ENCODE measurements at regions not wholly inside any gene's neighbourhood (a gene's known extent, or its start where the extent isn't known, plus 50 kb on each side); places are given as distances from the start of the nearest gene placed in this dataset.
"Not testable (repeated sequence)": the region's sequence is repeated elsewhere in the genome, so short reads cannot be mapped to it uniquely, and the experiment has no call there.

DNA sequence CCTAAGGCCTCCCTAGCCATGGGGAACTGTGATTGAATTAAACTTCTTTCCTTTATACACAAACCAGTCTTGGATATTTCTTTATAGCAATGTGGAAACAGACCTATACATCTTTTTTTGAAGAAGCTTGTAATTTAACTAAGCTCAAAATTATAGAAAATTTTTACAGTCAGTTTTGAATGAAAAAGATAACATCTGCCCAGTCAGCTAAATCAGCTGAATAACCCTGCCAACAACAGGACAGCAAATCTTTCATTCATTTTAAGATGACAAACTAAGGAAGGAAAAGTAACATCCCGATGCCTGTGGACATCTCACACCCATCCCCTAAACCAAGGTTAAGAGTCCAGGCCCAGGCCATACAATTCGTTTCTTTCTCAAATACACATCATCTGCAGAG lies 541.3 kb upstream of the SLC39A10 start:
- TF ChIP-seq ZNF274 (IDR thresholded peaks at IDR 0.05; ENCODE audit: low read depth, low read length) = no peak
- H3K4me3 ChIP-seq (ENCODE audit: low read length) = no peak overlapping the region

DNA sequence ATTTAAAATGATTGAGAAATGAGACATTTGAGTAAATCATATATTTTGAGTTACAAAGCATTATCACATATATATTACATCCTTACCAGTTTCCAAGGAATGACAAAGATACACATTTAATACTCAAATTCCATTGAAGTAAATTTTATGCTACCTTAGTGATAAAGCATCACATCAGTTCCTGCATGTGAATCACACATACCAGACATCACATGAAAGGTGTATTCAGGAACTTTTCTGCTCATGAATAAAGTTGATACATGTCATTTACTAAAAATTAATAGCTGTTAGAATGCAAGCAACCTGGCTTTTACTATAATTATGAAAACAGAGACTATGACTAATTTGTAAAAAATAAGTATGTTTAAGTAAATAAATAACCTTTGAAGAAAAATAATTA lies 548.8 kb upstream of the SLC39A10 start:
- H3K4me3 ChIP-seq (ENCODE audit: low read length) = no peak overlapping the region
- TF ChIP-seq ZNF274 (IDR thresholded peaks at IDR 0.05; ENCODE audit: low read depth, low read length) = no peak

DNA sequence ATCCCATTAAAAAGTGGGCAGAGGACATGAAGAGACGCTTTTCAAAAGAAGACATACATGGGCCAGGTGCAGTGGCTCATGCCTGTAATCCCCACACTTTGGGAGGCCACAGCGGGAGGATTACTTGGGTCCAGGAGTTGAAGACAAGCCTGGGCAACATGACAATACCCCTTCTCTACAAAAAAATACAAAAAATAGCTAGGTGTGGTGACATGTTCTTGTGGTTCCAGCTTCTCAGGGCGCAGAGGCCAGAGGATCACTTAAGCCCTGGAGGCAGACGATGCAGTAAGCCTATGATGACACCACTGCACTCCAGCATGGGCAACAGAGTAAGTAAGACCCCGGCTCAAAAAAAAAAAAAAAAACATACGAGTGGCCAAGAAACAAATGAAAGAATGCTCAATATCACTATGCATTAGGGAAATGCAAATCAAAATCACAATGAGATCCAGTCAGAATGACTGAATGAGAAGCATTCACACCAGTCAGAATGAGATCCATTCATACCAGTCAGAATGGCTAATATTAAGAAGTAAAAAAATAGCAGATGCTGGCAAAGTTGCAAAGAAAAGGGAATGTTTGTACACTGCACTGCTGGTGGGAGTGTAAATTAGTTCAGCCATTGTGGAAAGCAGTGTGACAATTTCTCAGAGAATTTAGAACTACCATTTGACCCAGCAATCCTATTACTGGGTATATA lies 550.2 kb upstream of the SLC39A10 start:
- no peak overlapping the region for H3K4me3 ChIP-seq (ENCODE audit: low read length)
- TF ChIP-seq ZNF274 (IDR thresholded peaks at IDR 0.05; ENCODE audit: low read depth, low read length) = no peak

DNA sequence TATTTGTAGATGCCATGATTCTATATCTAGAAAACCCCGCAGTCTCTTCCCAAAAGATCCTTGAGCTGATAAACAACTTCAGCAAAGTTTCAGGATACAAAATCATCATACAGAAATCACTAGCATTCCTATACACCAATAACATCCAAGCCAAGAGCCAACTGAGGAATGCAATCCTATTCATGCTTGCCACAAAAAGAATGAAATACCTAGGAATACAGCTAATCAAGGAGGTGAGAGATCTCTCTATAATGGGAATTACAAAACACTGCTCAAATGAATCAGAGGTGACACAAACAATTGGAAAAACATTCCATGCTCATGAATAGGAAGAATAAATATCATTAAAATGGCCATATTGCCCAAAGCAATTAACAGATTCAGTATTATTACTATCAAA lies 551.4 kb upstream of the SLC39A10 start:
- no peak for TF ChIP-seq ZNF274 (IDR thresholded peaks at IDR 0.05; ENCODE audit: low read depth, low read length)
- no peak overlapping the region for H3K4me3 ChIP-seq (ENCODE audit: low read length)

DNA sequence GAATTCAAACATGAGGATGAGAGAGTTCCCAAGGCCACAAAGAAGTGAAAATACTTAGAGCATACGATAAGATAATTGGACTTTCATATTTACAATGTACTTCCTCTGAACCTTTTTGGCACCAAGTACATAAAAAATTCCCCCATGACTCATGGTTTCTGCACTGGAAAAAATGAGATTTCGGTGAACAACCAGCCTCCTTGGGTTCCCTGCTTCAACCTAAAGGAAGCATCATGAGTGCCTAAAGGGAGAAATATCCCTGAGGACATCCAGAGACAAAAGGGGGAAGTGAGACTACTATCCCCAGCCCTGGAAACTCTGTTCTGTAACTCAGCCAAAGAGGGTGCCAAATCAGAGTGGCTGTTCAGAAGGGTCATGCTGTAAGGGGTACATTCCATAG lies 562.7 kb upstream of the SLC39A10 start:
- no peak for TF ChIP-seq ZNF274 (IDR thresholded peaks at IDR 0.05; ENCODE audit: low read depth, low read length)
- no peak overlapping the region for H3K4me3 ChIP-seq (ENCODE audit: low read length)

DNA sequence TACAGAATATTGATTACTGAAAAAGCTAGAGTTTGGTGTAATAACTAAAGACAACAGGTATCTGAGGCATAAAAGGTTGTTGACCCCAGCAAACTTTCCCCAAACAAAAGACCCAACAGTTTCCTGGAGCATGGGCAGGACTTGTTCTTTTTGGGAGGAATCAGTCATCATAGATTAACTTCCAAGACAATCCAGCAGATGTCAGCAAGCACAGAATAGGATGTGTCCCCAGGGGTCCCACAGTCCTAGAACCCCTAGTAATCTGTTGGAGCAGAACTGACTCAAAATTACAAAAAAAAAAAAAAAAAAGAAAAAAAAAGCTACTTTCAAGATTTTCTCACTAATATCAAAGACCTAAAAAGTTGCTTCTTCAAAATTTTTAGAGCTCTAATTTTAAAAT lies 564.7 kb upstream of the SLC39A10 start:
- TF ChIP-seq ZNF274 (IDR thresholded peaks at IDR 0.05; ENCODE audit: low read depth, low read length) = no peak
- H3K4me3 ChIP-seq (ENCODE audit: low read length) = no peak overlapping the region

DNA sequence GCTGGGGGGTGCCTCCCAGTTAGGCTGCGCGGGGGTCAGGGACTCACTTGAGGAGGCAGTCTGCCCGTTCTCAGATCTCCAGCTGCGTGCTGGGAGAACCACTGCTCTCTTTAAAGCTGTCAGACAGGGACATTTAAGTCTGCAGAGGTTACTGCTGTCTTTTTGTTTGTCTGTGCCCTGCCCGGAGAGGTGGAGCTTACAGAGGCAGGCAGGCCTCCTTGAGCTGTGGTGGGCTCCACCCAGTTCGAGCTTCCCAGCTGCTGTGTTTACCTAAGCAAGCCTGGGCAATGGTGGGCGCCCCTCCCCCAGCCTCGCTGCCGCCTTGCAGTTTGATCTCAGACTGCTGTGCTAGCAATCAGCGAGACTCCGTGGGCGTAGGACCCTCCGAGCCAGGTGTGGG lies 584.2 kb upstream of the SLC39A10 start:
- H3K4me3 ChIP-seq (ENCODE audit: low read length) = not testable (repeated sequence)

DNA sequence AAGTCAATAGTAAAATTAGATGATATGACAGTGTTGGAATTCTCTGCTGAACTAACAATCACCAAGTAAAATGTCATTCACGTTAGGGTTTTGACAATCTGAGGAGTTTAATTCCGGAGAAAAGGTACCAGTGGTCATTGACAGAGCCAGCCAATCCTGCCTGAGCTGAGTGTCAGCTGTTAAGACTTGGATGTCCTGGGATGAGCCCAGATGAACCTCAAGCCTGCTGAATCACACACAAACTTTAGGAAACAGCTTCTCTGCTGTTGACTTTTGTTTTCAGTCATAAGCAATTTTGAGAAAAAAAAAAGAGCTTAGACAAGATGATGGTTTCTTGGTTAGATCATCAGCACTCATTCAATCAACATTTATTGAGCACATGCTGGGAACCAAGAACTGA lies 600.0 kb upstream of the SLC39A10 start:
- no peak overlapping the region for H3K4me3 ChIP-seq (ENCODE audit: low read length)
- TF ChIP-seq ZNF274 (IDR thresholded peaks at IDR 0.05; ENCODE audit: low read depth, low read length) = no peak

DNA sequence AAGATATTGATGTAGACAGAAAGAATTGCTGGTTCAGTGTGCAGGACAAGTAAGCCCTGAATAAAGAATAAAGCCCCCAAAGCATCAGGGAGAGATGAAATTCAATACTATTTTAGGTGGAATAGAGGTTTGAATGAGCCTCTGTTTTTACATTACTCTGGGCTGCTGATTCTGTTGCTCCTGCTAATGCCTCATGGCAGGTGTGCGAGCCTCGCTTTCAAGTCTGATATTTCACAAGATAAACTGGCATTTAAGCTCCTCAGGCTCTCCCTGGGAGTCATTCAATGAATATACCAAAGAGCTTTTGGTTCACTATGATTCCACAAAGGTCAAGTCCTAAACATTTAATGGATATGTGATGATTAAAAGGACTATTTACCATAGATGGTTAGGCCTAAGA lies 601.0 kb upstream of the SLC39A10 start:
- H3K4me3 ChIP-seq (ENCODE audit: low read length) = no peak overlapping the region
- no peak for TF ChIP-seq ZNF274 (IDR thresholded peaks at IDR 0.05; ENCODE audit: low read depth, low read length)

DNA sequence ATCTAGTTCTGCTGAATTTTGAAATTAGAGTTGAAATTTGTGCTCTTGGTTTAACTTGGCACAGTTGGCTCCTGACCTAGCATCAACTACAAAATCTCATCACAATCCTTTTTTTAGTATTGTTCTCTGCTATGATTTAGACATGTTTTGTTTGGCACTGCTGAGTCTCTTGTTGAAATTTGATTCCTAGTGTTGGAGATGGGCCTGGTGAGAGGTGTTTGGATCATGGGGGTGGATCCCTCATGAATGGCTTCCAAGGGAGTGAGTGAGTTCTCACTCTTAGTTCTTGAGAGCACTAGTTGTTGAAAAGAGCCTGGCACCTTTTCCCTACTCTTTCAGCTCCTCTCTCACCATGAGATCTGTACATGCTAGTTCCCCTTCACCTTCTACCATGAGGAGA lies 605.6 kb upstream of the SLC39A10 start:
- no peak overlapping the region for H3K4me3 ChIP-seq (ENCODE audit: low read length)
- no peak for TF ChIP-seq ZNF274 (IDR thresholded peaks at IDR 0.05; ENCODE audit: low read depth, low read length)

DNA sequence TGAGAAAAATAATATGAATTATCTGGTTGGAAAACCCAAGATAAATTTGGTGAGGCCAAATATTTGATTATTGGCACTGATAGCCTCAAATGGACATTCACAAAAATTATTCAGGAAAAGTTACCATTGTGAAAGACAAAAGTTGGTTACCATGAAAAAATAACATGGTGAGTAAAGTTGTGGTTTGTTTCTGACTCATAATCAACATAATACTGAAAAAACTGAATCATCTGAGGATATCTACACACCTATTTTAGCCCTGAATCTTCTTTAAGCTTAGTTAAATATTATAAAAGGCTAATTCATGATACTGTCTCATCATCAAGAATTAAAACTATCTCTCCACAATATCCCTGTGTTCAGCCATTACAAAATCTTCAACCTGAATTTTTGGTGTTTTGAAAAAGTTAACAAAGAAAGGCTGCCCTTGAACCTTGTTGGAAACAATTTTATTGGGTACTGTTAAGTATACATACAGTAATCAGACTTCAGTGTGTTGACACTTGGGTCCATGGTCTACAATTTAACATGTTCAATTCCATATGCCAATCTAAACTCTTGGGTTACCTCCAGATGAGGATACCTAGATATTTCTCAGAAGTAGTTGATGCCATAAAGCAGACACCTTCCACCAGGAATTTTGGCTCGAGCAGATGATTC lies 607.5 kb upstream of the SLC39A10 start:
- TF ChIP-seq ZNF274 (IDR thresholded peaks at IDR 0.05; ENCODE audit: low read depth, low read length) = no peak
- H3K4me3 ChIP-seq (ENCODE audit: low read length) = no peak overlapping the region

DNA sequence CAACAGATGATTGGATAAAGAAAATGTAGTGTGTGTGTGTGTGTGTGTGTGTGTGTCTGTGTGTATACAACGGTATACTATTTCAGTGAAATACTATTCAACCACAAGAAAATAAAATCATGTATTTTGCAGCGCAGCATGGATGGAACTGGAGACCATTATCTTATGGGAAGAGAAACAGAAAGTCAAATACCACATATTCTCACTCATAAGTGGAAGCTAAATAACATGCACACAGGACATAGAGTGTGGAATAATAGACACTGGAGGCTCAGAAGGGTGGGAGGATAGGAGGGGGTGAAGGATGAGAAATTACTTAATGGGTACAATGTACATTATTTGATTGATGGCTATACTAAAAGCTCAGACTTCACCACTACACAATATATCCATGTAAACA lies 609.1 kb upstream of the SLC39A10 start:
- TF ChIP-seq ZNF274 (IDR thresholded peaks at IDR 0.05; ENCODE audit: low read depth, low read length) = no peak
- H3K4me3 ChIP-seq (ENCODE audit: low read length) = no peak overlapping the region

DNA sequence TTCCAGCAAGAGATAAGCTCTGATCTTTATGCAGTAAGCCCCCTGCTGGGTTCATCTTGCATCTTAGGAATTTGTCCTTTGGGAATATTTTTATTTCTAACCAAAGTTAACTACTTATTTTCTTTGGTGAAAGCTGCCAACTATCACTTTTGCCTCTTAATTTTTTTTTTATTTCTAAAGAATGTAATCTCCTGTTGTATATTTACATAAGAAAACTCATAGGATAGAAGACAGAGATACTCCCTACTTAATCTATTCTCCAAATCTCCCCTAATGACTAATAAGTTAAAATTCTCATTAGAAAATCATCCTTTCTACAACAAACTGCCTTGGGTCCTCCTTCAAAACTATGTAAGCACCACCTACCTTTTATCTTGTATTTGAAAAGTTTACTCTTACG lies 612.2 kb upstream of the SLC39A10 start:
- no peak for TF ChIP-seq ZNF274 (IDR thresholded peaks at IDR 0.05; ENCODE audit: low read depth, low read length)
- no peak overlapping the region for H3K4me3 ChIP-seq (ENCODE audit: low read length)

DNA sequence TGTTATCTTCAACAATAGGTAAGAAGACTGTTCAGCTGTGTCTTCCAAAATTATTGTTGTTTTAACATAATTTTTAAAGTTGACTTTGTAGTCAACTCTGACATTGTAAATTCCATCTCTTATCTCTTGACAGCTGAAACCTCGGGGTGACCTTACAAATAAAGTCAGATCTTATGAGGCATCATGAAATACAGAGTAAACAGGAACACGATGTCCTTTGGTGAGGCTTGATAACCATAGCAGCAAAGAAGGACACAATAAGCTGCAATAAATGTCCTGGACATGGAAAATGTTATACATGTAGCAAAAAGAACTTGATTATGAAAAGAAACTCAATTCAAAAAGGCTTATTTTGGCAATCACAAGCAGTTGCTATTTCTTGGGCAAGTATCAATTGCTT lies 618.9 kb upstream of the SLC39A10 start:
- no peak overlapping the region for H3K4me3 ChIP-seq (ENCODE audit: low read length)
- TF ChIP-seq ZNF274 (IDR thresholded peaks at IDR 0.05; ENCODE audit: low read depth, low read length) = no peak

DNA sequence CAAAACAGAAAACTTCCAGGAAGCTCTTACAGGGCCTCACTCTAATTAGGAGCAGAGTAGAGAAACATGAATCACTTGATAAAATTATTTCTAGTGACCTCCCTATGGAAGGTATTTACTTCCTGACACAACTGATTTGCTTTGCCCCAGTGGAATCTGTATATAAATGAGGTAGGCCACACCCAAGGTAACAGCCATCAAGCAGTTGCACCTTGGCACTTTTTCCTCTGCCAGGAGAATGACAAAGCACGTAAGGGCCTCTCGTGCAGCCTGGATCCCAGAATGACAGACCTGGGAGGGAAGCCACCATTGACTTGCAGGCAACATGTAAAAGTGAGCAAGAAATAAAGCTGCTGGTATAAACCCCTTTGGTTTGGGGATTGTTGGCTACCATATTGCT lies 620.0 kb upstream of the SLC39A10 start:
- H3K4me3 ChIP-seq (ENCODE audit: low read length) = no peak overlapping the region
- no peak for TF ChIP-seq ZNF274 (IDR thresholded peaks at IDR 0.05; ENCODE audit: low read depth, low read length)

DNA sequence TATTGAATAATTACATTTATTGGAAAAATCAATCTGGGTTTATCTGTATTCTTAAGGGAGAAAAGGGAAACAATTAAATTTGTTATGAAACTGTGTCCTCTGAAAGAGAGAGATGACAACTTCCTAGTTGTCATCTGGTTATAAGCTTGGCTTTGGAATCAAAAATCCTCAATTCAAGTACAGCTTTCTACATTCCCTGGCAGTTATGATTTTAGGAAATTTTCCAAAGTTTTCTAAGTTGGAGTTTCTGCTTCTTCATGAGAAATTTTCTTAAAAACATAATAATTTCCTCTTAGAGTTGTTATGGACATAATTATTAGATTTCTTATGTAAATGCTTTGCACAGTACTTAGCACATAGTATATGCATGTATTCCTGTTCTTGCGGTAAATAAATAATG lies 625.6 kb upstream of the SLC39A10 start:
- no peak for TF ChIP-seq ZNF274 (IDR thresholded peaks at IDR 0.05; ENCODE audit: low read depth, low read length)

More for the DNA sequence above, 625.6 kb upstream of the SLC39A10 start:
- no peak overlapping the region for H3K4me3 ChIP-seq (ENCODE audit: low read length)
